ENCODE measurements at regions not wholly inside any gene's neighbourhood (a gene's known extent, or its start where the extent isn't known, plus 50 kb on each side); places are given as distances from the start of the nearest gene placed in this dataset.

GRCh38 chr2:34337735-34338134 lies 738.6 kb upstream of the FAM98A start:
- Histone ChIP-seq H3K36me3 (ENCODE audit: control insufficient read depth in 2 of 2, insufficient read depth in 2 of 2, low read length in 1 of 2) (no peaks in the 10 kb centered on the region), H3K9me3 (replicated peaks; ENCODE audit: control insufficient read depth, insufficient read depth, low read length) (no peaks in the 10 kb centered on the region), H3K4me1 (ENCODE audit: control insufficient read depth, insufficient read depth, low read length) (no peaks in the 10 kb centered on the region), H3K27ac (ENCODE audit: control insufficient read depth, insufficient read depth) (no peak overlapping the region), H3K79me2 (ENCODE audit: control insufficient read depth, insufficient read depth, low read length) (no peaks in the 10 kb centered on the region), H3K27me3 (replicated peaks in 1 of 2; ENCODE audit: control insufficient read depth in 2 of 2, insufficient read depth in 2 of 2, low read length in 1 of 2) (no peaks in the 10 kb centered on the region), H4K20me1 (ENCODE audit: control insufficient read depth, insufficient read depth) (no peaks in the 10 kb centered on the region), H3K4me3 (no peak overlapping the region), H2AFZ (ENCODE audit: control insufficient read depth, low read depth, low read length) (no peak overlapping the region), H3K9ac (ENCODE audit: control insufficient read depth, insufficient read depth, low read length) (no peak overlapping the region), H3K4me2 (ENCODE audit: control insufficient read depth, insufficient read depth) (no peak overlapping the region)
- in situ Hi-C loops (cut with MboI) = no loop called here
- no peak for FAIRE-seq
- POLR2A ChIA-PET = no interaction called here
- no TSS peak for BruUV-seq (replicated peaks)
- CTCF ChIA-PET = no interaction called here
- no peak for ATAC-seq
- DNase-seq (ENCODE audit: low read depth, low spot score) = no peak
- SMC1A ChIA-PET (ENCODE audit: uncharacterized antibody, unreplicated experiment) = no interaction called here
- intact Hi-C loops (cut with micrococcal nuclease; ENCODE audit: unreplicated experiment) = no loop called here
- WGBS (ENCODE audit: insufficient coverage, insufficient replicate concordance, low lambda C conversion rate, missing lambda C conversion rate) = 75% methylated on average over 3 of the region's 3 CpGs
- RAD21 ChIA-PET (ENCODE audit: unreplicated experiment) = no interaction called here
- no peak for TF ChIP-seq NR2C2 (IDR thresholded peaks at IDR 0.05; ENCODE audit: borderline replicate concordance, control insufficient read depth, insufficient read length, low read depth)
- no peak for TF ChIP-seq MEF2A (IDR thresholded peaks at IDR 0.05; ENCODE audit: insufficient read depth, low read depth, low read length)
- TF ChIP-seq FOXK2 (IDR thresholded peaks at IDR 0.05) = no peak
- TF ChIP-seq, protein P1, sequence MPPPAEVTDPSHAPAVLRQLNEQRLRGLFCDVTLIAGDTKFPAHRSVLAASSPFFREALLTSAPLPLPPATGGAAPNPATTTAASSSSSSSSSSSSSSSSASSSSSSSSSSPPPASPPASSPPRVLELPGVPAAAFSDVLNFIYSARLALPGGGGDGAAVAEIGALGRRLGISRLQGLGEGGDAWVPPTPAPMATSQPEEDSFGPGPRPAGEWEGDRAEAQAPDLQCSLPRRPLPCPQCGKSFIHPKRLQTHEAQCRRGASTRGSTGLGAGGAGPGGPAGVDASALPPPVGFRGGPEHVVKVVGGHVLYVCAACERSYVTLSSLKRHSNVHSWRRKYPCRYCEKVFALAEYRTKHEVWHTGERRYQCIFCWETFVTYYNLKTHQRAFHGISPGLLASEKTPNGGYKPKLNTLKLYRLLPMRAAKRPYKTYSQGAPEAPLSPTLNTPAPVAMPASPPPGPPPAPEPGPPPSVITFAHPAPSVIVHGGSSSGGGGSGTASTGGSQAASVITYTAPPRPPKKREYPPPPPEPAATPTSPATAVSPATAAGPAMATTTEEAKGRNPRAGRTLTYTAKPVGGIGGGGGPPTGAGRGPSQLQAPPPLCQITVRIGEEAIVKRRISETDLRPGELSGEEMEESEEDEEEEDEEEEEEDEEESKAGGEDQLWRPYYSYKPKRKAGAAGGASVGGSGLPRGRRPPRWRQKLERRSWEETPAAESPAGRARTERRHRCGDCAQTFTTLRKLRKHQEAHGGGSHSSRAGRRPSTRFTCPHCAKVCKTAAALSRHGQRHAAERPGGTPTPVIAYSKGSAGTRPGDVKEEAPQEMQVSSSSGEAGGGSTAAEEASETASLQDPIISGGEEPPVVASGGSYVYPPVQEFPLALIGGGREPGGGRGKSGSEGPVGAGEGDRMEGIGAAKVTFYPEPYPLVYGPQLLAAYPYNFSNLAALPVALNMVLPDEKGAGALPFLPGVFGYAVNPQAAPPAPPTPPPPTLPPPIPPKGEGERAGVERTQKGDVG (CRISPR knock-in tag; IDR thresholded peaks at IDR 0.05) = no peak
- TF ChIP-seq ZBED1 (IDR thresholded peaks at IDR 0.05; ENCODE audit: borderline replicate concordance) = no peak
- no peak for TF ChIP-seq CEBPB (IDR thresholded peaks at IDR 0.05; ENCODE audit: borderline replicate concordance in 1 of 2, low read depth in 2 of 2, low read length in 2 of 2)
- no peak for TF ChIP-seq MXI1 (IDR thresholded peaks at IDR 0.05; ENCODE audit: low read depth, low read length)
- TF ChIP-seq, protein P2, sequence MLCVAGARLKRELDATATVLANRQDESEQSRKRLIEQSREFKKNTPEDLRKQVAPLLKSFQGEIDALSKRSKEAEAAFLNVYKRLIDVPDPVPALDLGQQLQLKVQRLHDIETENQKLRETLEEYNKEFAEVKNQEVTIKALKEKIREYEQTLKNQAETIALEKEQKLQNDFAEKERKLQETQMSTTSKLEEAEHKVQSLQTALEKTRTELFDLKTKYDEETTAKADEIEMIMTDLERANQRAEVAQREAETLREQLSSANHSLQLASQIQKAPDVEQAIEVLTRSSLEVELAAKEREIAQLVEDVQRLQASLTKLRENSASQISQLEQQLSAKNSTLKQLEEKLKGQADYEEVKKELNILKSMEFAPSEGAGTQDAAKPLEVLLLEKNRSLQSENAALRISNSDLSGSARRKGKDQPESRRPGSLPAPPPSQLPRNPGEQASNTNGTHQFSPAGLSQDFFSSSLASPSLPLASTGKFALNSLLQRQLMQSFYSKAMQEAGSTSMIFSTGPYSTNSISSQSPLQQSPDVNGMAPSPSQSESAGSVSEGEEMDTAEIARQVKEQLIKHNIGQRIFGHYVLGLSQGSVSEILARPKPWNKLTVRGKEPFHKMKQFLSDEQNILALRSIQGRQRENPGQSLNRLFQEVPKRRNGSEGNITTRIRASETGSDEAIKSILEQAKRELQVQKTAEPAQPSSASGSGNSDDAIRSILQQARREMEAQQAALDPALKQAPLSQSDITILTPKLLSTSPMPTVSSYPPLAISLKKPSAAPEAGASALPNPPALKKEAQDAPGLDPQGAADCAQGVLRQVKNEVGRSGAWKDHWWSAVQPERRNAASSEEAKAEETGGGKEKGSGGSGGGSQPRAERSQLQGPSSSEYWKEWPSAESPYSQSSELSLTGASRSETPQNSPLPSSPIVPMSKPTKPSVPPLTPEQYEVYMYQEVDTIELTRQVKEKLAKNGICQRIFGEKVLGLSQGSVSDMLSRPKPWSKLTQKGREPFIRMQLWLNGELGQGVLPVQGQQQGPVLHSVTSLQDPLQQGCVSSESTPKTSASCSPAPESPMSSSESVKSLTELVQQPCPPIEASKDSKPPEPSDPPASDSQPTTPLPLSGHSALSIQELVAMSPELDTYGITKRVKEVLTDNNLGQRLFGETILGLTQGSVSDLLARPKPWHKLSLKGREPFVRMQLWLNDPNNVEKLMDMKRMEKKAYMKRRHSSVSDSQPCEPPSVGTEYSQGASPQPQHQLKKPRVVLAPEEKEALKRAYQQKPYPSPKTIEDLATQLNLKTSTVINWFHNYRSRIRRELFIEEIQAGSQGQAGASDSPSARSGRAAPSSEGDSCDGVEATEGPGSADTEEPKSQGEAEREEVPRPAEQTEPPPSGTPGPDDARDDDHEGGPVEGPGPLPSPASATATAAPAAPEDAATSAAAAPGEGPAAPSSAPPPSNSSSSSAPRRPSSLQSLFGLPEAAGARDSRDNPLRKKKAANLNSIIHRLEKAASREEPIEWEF (IDR thresholded peaks at IDR 0.05; ENCODE audit: insufficient replicate concordance, low read depth, low read length) = no peak
- TF ChIP-seq KAT2A (conservative IDR thresholded peaks at IDR 0.05; ENCODE audit: control insufficient read depth, low read depth, low read length) = no peak
- no peak for TF ChIP-seq SRF (IDR thresholded peaks at IDR 0.05; ENCODE audit: low read depth in 2 of 2, low read length in 2 of 2)
- no peak for TF ChIP-seq BCLAF1 (IDR thresholded peaks at IDR 0.05)

All from GM12878 (cell line).